Thymus (tissue), 11 donors: ENCODE measurements at regions not wholly inside any gene's neighbourhood (a gene's known extent, or its start where the extent isn't known, plus 50 kb on each side); places are given as distances from the start of the nearest gene placed in this dataset.

Experiments used
- DNase-seq, 9 donors: peaks; one replicate each; pipeline ENCODE4 v3.0.0-alpha.2; 2013; ENCODE audit warnings: low spot score in 9 of 9, low read depth in 6 of 9, missing footprints in 1 of 9
- H3K27ac ChIP-seq, 2 donors: one replicate each; pipeline ENCODE4 v1.5.1; 2013; ENCODE audit warnings: control low read depth in 1 of 2, low read depth in 1 of 2, low read length in 1 of 2, mild to moderate bottlenecking in 1 of 2, moderate library complexity in 1 of 2
- H3K27me3 ChIP-seq, 2 donors: one replicate each; pipeline ENCODE4 v1.5.1; 2013; ENCODE audit warnings: low read length in 1 of 2; ENCODE audit not compliant: control insufficient read depth in 2 of 2, insufficient read depth in 1 of 2
- H3K36me3 ChIP-seq, 2 donors: one replicate each; pipeline ENCODE4 v1.5.1; 2013; ENCODE audit warnings: low read length in 1 of 2, mild to moderate bottlenecking in 1 of 2, moderate library complexity in 1 of 2; ENCODE audit not compliant: control insufficient read depth in 2 of 2, insufficient read depth in 2 of 2
- H3K4me1 ChIP-seq, 2 donors: one replicate each; pipeline ENCODE4 v1.5.1; 2013; ENCODE audit warnings: low read length in 2 of 2; ENCODE audit not compliant: control insufficient read depth in 2 of 2, insufficient read depth in 2 of 2
- H3K4me3 ChIP-seq, 2 donors: one replicate each; pipeline ENCODE4 v1.5.1; 2013; ENCODE audit warnings: low read length in 2 of 2, control low read depth in 1 of 2, mild to moderate bottlenecking in 1 of 2
- H3K9me3 ChIP-seq, 2 donors: one replicate each; pipeline ENCODE4 v1.5.1; 2013; ENCODE audit warnings: low read length in 1 of 2, mild to moderate bottlenecking in 1 of 2; ENCODE audit not compliant: control insufficient read depth in 2 of 2, insufficient read depth in 1 of 2
- WGBS: extraction: QIAGEN DNeasy Blood & Tissue Kit; methylation state at CpG from one replicate; pipeline ENCODE4 v1.1.7; 2013; 5-methylcytosine and 5-hydroxymethylcytosine counted together
- donor health status: healthy.

GRCh38 chr4:149949381-149949780, 128.9 kb upstream of the DCLK2 start:
- Histone ChIP-seq H3K36me3 (no peaks in the 10 kb centered on the region), H3K4me3 (no peak overlapping the region), H3K9me3 (no peaks in the 10 kb centered on the region), H3K27ac (no peak overlapping the region), H3K4me1 (no peaks in the 10 kb centered on the region), H3K27me3 (no peaks in the 10 kb centered on the region)
- 81% methylated on average over 5 of the region's 5 CpGs for WGBS
- DNase-seq: no peak

GRCh38 chr4:149951152-149951900, 126.9 kb upstream of the DCLK2 start:
- Histone ChIP-seq H3K36me3 (no peaks in the 10 kb centered on the region), H3K27me3 (no peaks in the 10 kb centered on the region), H3K27ac (no peak overlapping the region), H3K4me3 (no peak overlapping the region), H3K9me3 (no peaks in the 10 kb centered on the region), H3K4me1 (no peaks in the 10 kb centered on the region)
- WGBS: 95% methylated on average over 5 of the region's 5 CpGs
- no peak for DNase-seq

DNA sequence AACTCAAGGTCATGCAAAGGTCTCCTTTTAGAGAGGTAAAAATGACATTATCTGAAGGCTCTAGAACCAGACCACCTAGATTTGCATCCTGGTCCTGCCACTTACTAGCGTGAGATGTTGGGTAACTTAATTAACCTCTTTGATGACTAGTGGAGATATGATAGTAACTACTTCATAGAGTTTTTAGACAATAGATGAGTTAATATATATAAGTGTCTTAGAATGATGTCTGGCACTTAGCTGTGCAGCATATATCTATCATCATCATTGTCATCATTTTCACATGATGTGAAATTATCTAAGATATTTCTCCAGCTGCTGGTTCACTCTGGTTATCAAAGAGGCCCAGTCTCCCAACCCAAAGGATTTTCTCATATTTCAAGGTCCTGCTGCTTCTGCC, 126.1 kb upstream of the DCLK2 start:
- no peaks in the 10 kb centered on the region for H3K36me3 ChIP-seq
- no peak overlapping the region for H3K4me3 ChIP-seq
- H3K27me3 ChIP-seq: no peaks in the 10 kb centered on the region
- H3K9me3 ChIP-seq: no peaks in the 10 kb centered on the region
- H3K27ac ChIP-seq: no peak overlapping the region
- H3K4me1 ChIP-seq: no peaks in the 10 kb centered on the region
- WGBS: 94% methylated on average over 1 of the region's 1 CpG
- no peak for DNase-seq

DNA sequence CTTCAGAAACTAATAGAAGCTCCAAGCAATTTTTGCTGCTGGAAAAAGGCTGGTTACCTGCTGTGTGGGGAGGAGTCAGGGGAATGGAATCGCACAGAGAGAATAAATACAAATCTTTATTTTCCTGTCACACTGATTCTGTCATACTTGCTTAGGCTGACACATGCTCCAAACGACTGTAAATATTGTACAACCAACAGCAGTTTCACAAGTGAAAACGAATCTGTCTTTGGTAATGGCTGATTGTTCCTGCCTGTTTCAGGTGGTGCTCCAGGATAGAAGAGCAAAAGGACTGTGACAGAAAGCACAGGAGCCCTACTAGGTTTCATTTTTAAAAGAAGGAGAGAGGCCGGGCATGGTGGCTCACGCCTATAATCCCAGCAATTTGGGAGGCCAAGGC, 125.5 kb upstream of the DCLK2 start:
- H3K4me1 ChIP-seq: no peaks in the 10 kb centered on the region
- no peaks in the 10 kb centered on the region for H3K27me3 ChIP-seq
- no peaks in the 10 kb centered on the region for H3K9me3 ChIP-seq
- DNase-seq: no peak
- H3K27ac ChIP-seq: no peak overlapping the region
- H3K4me3 ChIP-seq: no peak overlapping the region
- 92% methylated on average over 5 of the region's 5 CpGs for WGBS
- no peaks in the 10 kb centered on the region for H3K36me3 ChIP-seq

- H3K27ac ChIP-seq: no peak overlapping the region
- no peaks in the 10 kb centered on the region for H3K27me3 ChIP-seq
- no peaks in the 10 kb centered on the region for H3K36me3 ChIP-seq
- DNase-seq: no peak
- H3K4me1 ChIP-seq: no peaks in the 10 kb centered on the region
- 64% methylated on average over 2 of the region's 2 CpGs for whole genome bisulfite sequencing
- H3K4me3 ChIP-seq: no peak overlapping the region
- no peaks in the 10 kb centered on the region for H3K9me3 ChIP-seq
Observed at GRCh38 chr4:149955780-149956390, 122.4 kb upstream of the DCLK2 start.

- no peak for DNase-seq
- H3K27ac ChIP-seq: no peak overlapping the region
- 96% methylated on average over 3 of the region's 3 CpGs for WGBS
- H3K9me3 ChIP-seq: no peaks in the 10 kb centered on the region
- H3K36me3 ChIP-seq: no peaks in the 10 kb centered on the region
- no peaks in the 10 kb centered on the region for H3K27me3 ChIP-seq
- no peaks in the 10 kb centered on the region for H3K4me1 ChIP-seq
- H3K4me3 ChIP-seq: no peak overlapping the region
Observed at GRCh38 chr4:149956678-149957077, 121.6 kb upstream of the DCLK2 start.

DNA sequence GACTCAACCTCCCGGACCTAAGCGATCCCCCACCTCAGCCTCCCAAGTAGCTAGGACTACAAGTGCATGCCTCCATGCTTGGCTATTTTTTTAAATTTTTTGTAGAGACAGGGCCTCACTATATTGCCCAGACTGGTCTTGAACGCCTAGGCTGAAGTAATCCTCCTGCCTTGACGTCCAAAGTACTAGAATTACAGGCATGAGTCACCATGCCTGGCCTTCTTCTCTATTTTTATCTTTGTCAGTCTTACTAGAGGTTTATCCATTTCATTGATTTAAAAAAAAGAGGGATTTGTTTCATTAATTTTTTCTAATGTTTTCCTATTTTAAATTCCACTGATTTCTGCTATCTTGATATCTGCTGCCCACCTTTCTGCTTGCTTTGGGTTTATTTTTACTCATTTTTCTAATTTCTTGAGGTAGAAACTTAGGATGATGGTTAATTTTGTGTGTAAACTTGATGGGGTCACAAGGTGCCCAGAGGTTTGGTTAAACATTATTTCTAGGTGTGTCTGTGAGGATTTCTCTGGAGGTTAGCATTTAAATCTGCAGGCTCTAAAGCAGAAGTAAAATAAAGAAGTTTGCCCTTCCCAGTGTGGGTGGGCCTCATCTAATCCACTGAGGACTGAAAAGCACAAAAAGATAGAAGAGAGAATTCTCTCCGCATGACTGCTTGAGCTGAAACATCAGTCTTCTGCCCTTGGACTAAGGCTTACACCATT, 116.2 kb upstream of the DCLK2 start:
- H3K4me1 ChIP-seq: no peaks in the 10 kb centered on the region
- no peak overlapping the region for H3K4me3 ChIP-seq
- H3K36me3 ChIP-seq: no peaks in the 10 kb centered on the region
- 91% methylated on average over 5 of the region's 5 CpGs for WGBS
- H3K27me3 ChIP-seq: no peaks in the 10 kb centered on the region
- DNase-seq: no peak
- no peaks in the 10 kb centered on the region for H3K9me3 ChIP-seq
- H3K27ac ChIP-seq: no peak overlapping the region

GRCh38 chr4:149964001-149964796, 114.0 kb upstream of the DCLK2 start:
- Histone ChIP-seq H3K36me3 (no peaks in the 10 kb centered on the region), H3K27me3 (no peaks in the 10 kb centered on the region), H3K9me3 (no peaks in the 10 kb centered on the region), H3K4me1 (no peaks in the 10 kb centered on the region), H3K27ac (no peak overlapping the region), H3K4me3 (no peak overlapping the region)
- WGBS: 95% methylated on average over 8 of the region's 8 CpGs
- DNase-seq: no peak

GRCh38 chr4:149965206-149965605, 113.0 kb upstream of the DCLK2 start:
- H3K27me3 ChIP-seq: no peaks in the 10 kb centered on the region
- H3K36me3 ChIP-seq: no peaks in the 10 kb centered on the region
- H3K27ac ChIP-seq: no peak overlapping the region
- WGBS: 92% methylated on average over 2 of the region's 2 CpGs
- no peak for DNase-seq
- no peak overlapping the region for H3K4me3 ChIP-seq
- H3K4me1 ChIP-seq: no peaks in the 10 kb centered on the region
- no peaks in the 10 kb centered on the region for H3K9me3 ChIP-seq
